Endothelial cell of umbilical vein (primary cell): ENCODE measurements at regions not wholly inside any gene's neighbourhood (a gene's known extent, or its start where the extent isn't known, plus 50 kb on each side); places are given as distances from the start of the nearest gene placed in this dataset.

Experiments used
- BruUV-seq: library from RNA; stranded (reverse); fragments of 400-500 nt; replicated peaks from 2 replicates; lab custom pipeline; 2021; lab: Mats Ljungman, UMichigan
- CTCF ChIA-PET: fragments of 300-600, 350-600 bp; sonication (Branson Sonifier 250); formaldehyde crosslinking; loops from one replicate; lab custom pipeline; 2021; ENCODE audit warnings: antibody characterized with exemption, inconsistent platforms; lab: Charles Lee
- POLR2A ChIA-PET: fragments of 300-600, 350-600 bp; sonication (Branson Sonifier 250); formaldehyde crosslinking; loops from one replicate; lab custom pipeline; 2021; ENCODE audit warnings: antibody characterized with exemption, inconsistent platforms; lab: Charles Lee
- DNase-seq: peaks from one replicate; pipeline ENCODE4 v3.0.0-alpha.2; 2011; ENCODE audit warnings: low read depth, low spot score
- FAIRE-seq: peaks from 2 replicates; lab custom pipeline; 2011; peaks lifted over from hg19 to GRCh38; lab: Jason Lieb, UNC
- H2AFZ ChIP-seq: 2 replicates; pipeline ENCODE4 v1.6.0; 2012; ENCODE audit warnings: low read depth, low read length, control low read depth, inconsistent platforms
- H3K27ac ChIP-seq: 2 replicates; pipeline ENCODE4 v1.5.1; 2011; ENCODE audit warnings: low read depth, mild to moderate bottlenecking, control low read depth, low read length, moderate library complexity; ENCODE audit not compliant: insufficient read depth
- H3K27me3 ChIP-seq, 2 experiments: 2 replicates each; pipeline versions ENCODE4 v1.6.0 to v1.6.1; 2011; ENCODE audit warnings: low read length in 2 of 2, mixed read lengths in 1 of 2; ENCODE audit not compliant: control insufficient read depth in 2 of 2, insufficient read depth in 2 of 2
- H3K36me3 ChIP-seq, 2 experiments: 2 replicates in 1 of 2; 3 replicates in 1 of 2; pipeline ENCODE4 v1.5.1; 2011; ENCODE audit warnings: low read length in 2 of 2, mild to moderate bottlenecking in 1 of 2, moderate library complexity in 1 of 2; ENCODE audit not compliant: control insufficient read depth in 2 of 2, insufficient read depth in 2 of 2; ENCODE audit errors: extremely low read depth in 1 of 2
- H3K4me1 ChIP-seq: 3 replicates; pipeline ENCODE4 v1.5.1; 2011; ENCODE audit warnings: mild to moderate bottlenecking, low read length; ENCODE audit not compliant: control insufficient read depth, insufficient read depth; ENCODE audit errors: extremely low read depth
- H3K4me2 ChIP-seq: 2 replicates; pipeline ENCODE4 v1.6.1; 2011; ENCODE audit warnings: low read length, control low read depth, mixed read lengths; ENCODE audit not compliant: insufficient read depth
- H3K4me3 ChIP-seq, 3 experiments: fragments of 200-600 bp in 1 of 3; sonication (generic), shearing (Covaris generic) in 1 of 3; replicated peaks in 1 of 3; 2 replicates each; pipeline ENCODE4 v1.5.1; 2011 to 2016; ENCODE audit warnings: control low read depth in 3 of 3, low read length in 3 of 3, mild to moderate bottlenecking in 2 of 3, inconsistent platforms in 1 of 3, low read depth in 1 of 3, moderate library complexity in 1 of 3; ENCODE audit not compliant: insufficient read depth in 1 of 3
- H3K79me2 ChIP-seq: 2 replicates; pipeline ENCODE4 v1.6.0; 2012; ENCODE audit warnings: low read length, inconsistent platforms; ENCODE audit not compliant: control insufficient read depth, insufficient read depth
- H3K9ac ChIP-seq: replicated peaks from 2 replicates; pipeline ENCODE3; 2011; ENCODE audit warnings: low read length, control low read depth; ENCODE audit not compliant: insufficient read depth; ENCODE audit errors: extremely low read depth
- H3K9me1 ChIP-seq: replicated peaks from 3 replicates; pipeline ENCODE4 v1.6.0; 2011; ENCODE audit warnings: mild to moderate bottlenecking, low read length; ENCODE audit not compliant: control insufficient read depth, insufficient read depth; ENCODE audit errors: extremely low read depth
- H3K9me3 ChIP-seq: replicated peaks from 2 replicates; pipeline ENCODE4 v1.5.1; 2012; ENCODE audit warnings: low read length, inconsistent platforms; ENCODE audit not compliant: control insufficient read depth, insufficient read depth
- H4K20me1 ChIP-seq: replicated peaks from 2 replicates; pipeline ENCODE3; 2011; ENCODE audit warnings: mild to moderate bottlenecking, low read length; ENCODE audit not compliant: control insufficient read depth, insufficient read depth; ENCODE audit errors: extremely low read depth
- EZH2 ChIP-seq: IDR thresholded peaks from 2 replicates; pipeline ENCODE4 v1.6.1; 2012; ENCODE audit warnings: borderline replicate concordance, low read depth, mild to moderate bottlenecking, moderate library complexity, low read length, inconsistent platforms; ENCODE audit not compliant: severe bottlenecking
- FOS ChIP-seq: IDR thresholded peaks from 2 replicates; pipeline ENCODE4 v1.6.1; 2011; ENCODE audit warnings: mild to moderate bottlenecking, low read length, moderate library complexity, borderline replicate concordance; ENCODE audit not compliant: insufficient read depth
- GATA2 ChIP-seq: IDR thresholded peaks from 2 replicates; pipeline ENCODE4 v1.7.0; 2011; ENCODE audit warnings: low read depth, mild to moderate bottlenecking, moderate library complexity, mixed read lengths, low read length; ENCODE audit not compliant: insufficient read length, insufficient read depth
- JUN ChIP-seq: IDR thresholded peaks from 2 replicates; pipeline ENCODE4 v1.6.1; 2011; ENCODE audit warnings: borderline replicate concordance, low read depth; ENCODE audit not compliant: insufficient read length, insufficient read depth
- MYC ChIP-seq: IDR thresholded peaks from one replicate; pipeline ENCODE4 v1.6.1; 2011; ENCODE audit warnings: mild to moderate bottlenecking, low read depth, low read length
- POLR2A ChIP-seq: IDR thresholded peaks from 2 replicates; pipeline ENCODE4 v1.6.1; 2012; ENCODE audit warnings: low read depth, mild to moderate bottlenecking, control low read depth, low read length
- POLR2AphosphoS5 ChIP-seq: IDR thresholded peaks from 2 replicates; pipeline ENCODE4 v1.6.1; 2012; ENCODE audit warnings: low read depth, mild to moderate bottlenecking, control low read depth, low read length, moderate library complexity; ENCODE audit not compliant: insufficient read depth
- dilution Hi-C: fragments of 300-500 bp; cut with MboI; formaldehyde crosslinking; loops from one replicate; pipeline ENCODE4 v1.15.0; 2019; ENCODE audit warnings: low sequenced_read_pairs; ENCODE audit not compliant: extremely low pct_ligation_motif_present
- intact Hi-C: fragments of 100-400 bp; cut with micrococcal nuclease; formaldehyde crosslinking; loops from one replicate; pipeline ENCODE4 v1.10.0; 2022
- TF ChIP-seq, protein P1 (sequence below): IDR thresholded peaks from 2 replicates; pipeline ENCODE4 v1.6.1; 2011; ENCODE audit not compliant: insufficient read depth, insufficient read length
- TF ChIP-seq, protein P2 (sequence below), 2 donors: IDR thresholded peaks; 1 replicate in 1 of 2; 2 replicates in 1 of 2; pipeline ENCODE4 v1.5.1; 2011; ENCODE audit warnings: low read length in 2 of 2, mild to moderate bottlenecking in 2 of 2, moderate library complexity in 2 of 2, control low read depth in 1 of 2, inconsistent platforms in 1 of 2, low read depth in 1 of 2; ENCODE audit not compliant: insufficient read depth in 1 of 2; ENCODE audit errors: extremely low read depth in 1 of 2

DNA sequence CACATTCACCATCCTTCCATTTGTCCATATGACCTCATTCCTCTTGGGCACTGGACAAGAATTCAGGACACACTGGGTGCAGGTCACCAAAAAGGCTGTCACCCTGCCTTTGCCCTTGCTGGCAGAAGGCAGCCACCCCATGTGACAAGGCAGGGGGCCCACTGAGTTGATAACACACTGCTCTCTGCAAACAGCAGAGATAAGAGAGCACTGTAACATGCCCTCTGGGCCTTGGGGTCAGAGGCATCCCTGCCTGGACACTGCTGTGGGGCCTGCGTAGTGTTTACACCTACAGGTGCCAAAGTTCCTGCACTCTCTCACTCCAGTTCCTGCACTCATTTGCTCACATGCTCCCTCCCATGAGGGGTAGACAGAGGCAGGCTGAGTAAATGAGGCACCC, 344.7 kb upstream of the TCF4 start:
- no peak overlapping the region for H3K9ac ChIP-seq
- H3K4me3 ChIP-seq: no peak overlapping the region
- TF ChIP-seq POLR2A (no peak), FOS (no peak), GATA2 (no peak), POLR2AphosphoS5 (no peak), JUN (no peak), EZH2 (no peak), MYC (no peak)
- TF ChIP-seq, protein P1, sequence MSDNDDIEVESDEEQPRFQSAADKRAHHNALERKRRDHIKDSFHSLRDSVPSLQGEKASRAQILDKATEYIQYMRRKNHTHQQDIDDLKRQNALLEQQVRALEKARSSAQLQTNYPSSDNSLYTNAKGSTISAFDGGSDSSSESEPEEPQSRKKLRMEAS: no peak
- TF ChIP-seq, protein P2, sequence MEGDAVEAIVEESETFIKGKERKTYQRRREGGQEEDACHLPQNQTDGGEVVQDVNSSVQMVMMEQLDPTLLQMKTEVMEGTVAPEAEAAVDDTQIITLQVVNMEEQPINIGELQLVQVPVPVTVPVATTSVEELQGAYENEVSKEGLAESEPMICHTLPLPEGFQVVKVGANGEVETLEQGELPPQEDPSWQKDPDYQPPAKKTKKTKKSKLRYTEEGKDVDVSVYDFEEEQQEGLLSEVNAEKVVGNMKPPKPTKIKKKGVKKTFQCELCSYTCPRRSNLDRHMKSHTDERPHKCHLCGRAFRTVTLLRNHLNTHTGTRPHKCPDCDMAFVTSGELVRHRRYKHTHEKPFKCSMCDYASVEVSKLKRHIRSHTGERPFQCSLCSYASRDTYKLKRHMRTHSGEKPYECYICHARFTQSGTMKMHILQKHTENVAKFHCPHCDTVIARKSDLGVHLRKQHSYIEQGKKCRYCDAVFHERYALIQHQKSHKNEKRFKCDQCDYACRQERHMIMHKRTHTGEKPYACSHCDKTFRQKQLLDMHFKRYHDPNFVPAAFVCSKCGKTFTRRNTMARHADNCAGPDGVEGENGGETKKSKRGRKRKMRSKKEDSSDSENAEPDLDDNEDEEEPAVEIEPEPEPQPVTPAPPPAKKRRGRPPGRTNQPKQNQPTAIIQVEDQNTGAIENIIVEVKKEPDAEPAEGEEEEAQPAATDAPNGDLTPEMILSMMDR (IDR thresholded peaks at IDR 0.05; ENCODE audit: extremely low read depth in 1 of 2, insufficient read depth in 1 of 2, low read depth in 1 of 2, low read length in 2 of 2): no peak
- no peaks in the 10 kb centered on the region for H3K9me3 ChIP-seq
- ChIA-PET POLR2A (no interaction called here), CTCF (no interaction called here)
- intact Hi-C loops: no loop called here
- FAIRE-seq: no peak
- no peaks in the 10 kb centered on the region for H4K20me1 ChIP-seq
- no TSS peak for BruUV-seq
- dilution Hi-C loops: no loop called here
- no peaks in the 10 kb centered on the region for H3K36me3 ChIP-seq
- no peak overlapping the region for H2AFZ ChIP-seq
- DNase-seq: no peak
- no peak overlapping the region for H3K4me2 ChIP-seq
- H3K79me2 ChIP-seq: no peaks in the 10 kb centered on the region
- no peaks in the 10 kb centered on the region for H3K27me3 ChIP-seq
- H3K4me1 ChIP-seq: no peaks in the 10 kb centered on the region
- H3K27ac ChIP-seq: no peak overlapping the region
- no peaks in the 10 kb centered on the region for H3K9me1 ChIP-seq
